GM12878 (cell line): ENCODE measurements at regions not wholly inside any gene's neighbourhood (a gene's known extent, or its start where the extent isn't known, plus 50 kb on each side); places are given as distances from the start of the nearest gene placed in this dataset.

Experiments used
- ATAC-seq: fragments of 200-7000 bp; cut with Tn5 transposase; 3 replicates; pipeline ENCODE4 v1.9.1; 2020; ENCODE audit warnings: mild to moderate bottlenecking, moderate library complexity
- BruUV-seq: library from RNA; stranded (reverse); fragments of 400-500 nt; replicated peaks from 2 replicates; lab custom pipeline; 2021; lab: Mats Ljungman, UMichigan
- CTCF ChIA-PET: fragments of 300-600 bp; sonication (Branson Sonifier 250); formaldehyde crosslinking; extraction: SDS; loops from one replicate; lab custom pipeline; 2021; ENCODE audit warnings: inconsistent platforms; lab: Yijun Ruan, JAX
- POLR2A ChIA-PET: fragments of 350-600 bp; formaldehyde crosslinking; extraction: SDS; loops from one replicate; lab custom pipeline; 2021; ENCODE audit warnings: inconsistent platforms; lab: Charles Lee
- RAD21 ChIA-PET: fragments of 300-600 bp; sonication (Branson Sonifier 250); formaldehyde crosslinking; loops from one replicate; lab custom pipeline; 2023; ENCODE audit warnings: antibody characterized with exemption; ENCODE audit not compliant: unreplicated experiment; lab: Charles Lee
- SMC1A ChIA-PET: fragments of 300-600 bp; sonication (Branson Sonifier 250); formaldehyde crosslinking; loops from one replicate; lab custom pipeline; 2023; ENCODE audit not compliant: unreplicated experiment, uncharacterized antibody; lab: Charles Lee
- DNase-seq: peaks from one replicate; pipeline ENCODE4 v3.0.0-alpha.2; 2011; ENCODE audit warnings: low read depth, low spot score
- FAIRE-seq: peaks from 3 replicates; lab custom pipeline; 2011; peaks lifted over from hg19 to GRCh38; lab: Jason Lieb, UNC
- H2AFZ ChIP-seq: 2 replicates; pipeline ENCODE4 v1.6.0; 2011; ENCODE audit warnings: low read depth, low read length, control low read depth; ENCODE audit not compliant: control insufficient read depth
- H3K27ac ChIP-seq: 2 replicates; pipeline ENCODE4 v1.5.1; 2011; ENCODE audit warnings: control low read depth; ENCODE audit not compliant: control insufficient read depth, insufficient read depth
- H3K27me3 ChIP-seq, 2 experiments: replicated peaks in 1 of 2; 2 replicates each; pipeline versions ENCODE4 v1.6.0 to v1.6.1; 2011; ENCODE audit warnings: low read length in 1 of 2; ENCODE audit not compliant: control insufficient read depth in 2 of 2, insufficient read depth in 2 of 2
- H3K36me3 ChIP-seq, 2 experiments: 2 replicates each; pipeline ENCODE4 v1.5.1; 2011; ENCODE audit warnings: low read length in 1 of 2; ENCODE audit not compliant: control insufficient read depth in 2 of 2, insufficient read depth in 2 of 2
- H3K4me1 ChIP-seq: 2 replicates; pipeline ENCODE4 v1.6.1; 2011; ENCODE audit warnings: mild to moderate bottlenecking, low read length, moderate library complexity, mixed read lengths; ENCODE audit not compliant: control insufficient read depth, insufficient read depth
- H3K4me2 ChIP-seq: 2 replicates; pipeline ENCODE4 v1.6.0; 2011; ENCODE audit warnings: control low read depth; ENCODE audit not compliant: control insufficient read depth, insufficient read depth
- H3K4me3 ChIP-seq: fragments of 200-600 bp; sonication (generic); 2 replicates; pipeline ENCODE4 v1.5.1; 2016
- H3K79me2 ChIP-seq: 2 replicates; pipeline ENCODE4 v1.6.0; 2011; ENCODE audit warnings: low read length; ENCODE audit not compliant: control insufficient read depth, insufficient read depth
- H3K9ac ChIP-seq: 2 replicates; pipeline ENCODE4 v1.8.0; 2011; ENCODE audit warnings: low read length, control low read depth, mixed read lengths; ENCODE audit not compliant: control insufficient read depth, insufficient read depth
- H3K9me3 ChIP-seq: replicated peaks from 3 replicates; pipeline ENCODE4 v1.5.1; 2011; ENCODE audit warnings: mild to moderate bottlenecking, low read length; ENCODE audit not compliant: control insufficient read depth, insufficient read depth
- H4K20me1 ChIP-seq: 2 replicates; pipeline ENCODE4 v1.6.0; 2011; ENCODE audit not compliant: control insufficient read depth, insufficient read depth
- EP300 ChIP-seq, 2 experiments: fragments of 150-350 bp in 1 of 2; IDR thresholded peaks; 2 replicates each; pipeline ENCODE4 v1.6.1; 2011 to 2012; ENCODE audit warnings: low read depth in 2 of 2, low read length in 2 of 2, borderline replicate concordance in 1 of 2, improper control_type of control experiment in 1 of 2, inconsistent platforms in 1 of 2; ENCODE audit not compliant: control insufficient read depth in 1 of 2
- IRF4 ChIP-seq: IDR thresholded peaks from 2 replicates; pipeline ENCODE4 v1.6.1; 2011; ENCODE audit warnings: low read depth, low read length
- SRF ChIP-seq, 2 experiments: IDR thresholded peaks; 2 replicates each; pipeline ENCODE4 v1.6.1; 2011; ENCODE audit warnings: low read depth in 2 of 2, low read length in 2 of 2, mild to moderate bottlenecking in 1 of 2, moderate library complexity in 1 of 2
- TAF1 ChIP-seq: IDR thresholded peaks from 2 replicates; pipeline ENCODE4 v1.6.1; 2011; ENCODE audit warnings: mild to moderate bottlenecking, low read depth, low read length, borderline replicate concordance
- in situ Hi-C: fragments of 300-500 bp; cut with MboI; formaldehyde crosslinking; loops from 9 replicates; pipeline ENCODE4 v1.14.3; 2018; ENCODE audit warnings: mixed read lengths
- intact Hi-C: fragments of 100-400 bp; cut with micrococcal nuclease; formaldehyde crosslinking; loops from one replicate; pipeline ENCODE4 v1.14.2; 2022; ENCODE audit not compliant: unreplicated experiment
- TF ChIP-seq, protein P1 (sequence below): fragments of 150-350 bp; IDR thresholded peaks from 2 replicates; pipeline ENCODE4 v1.6.1; 2014; ENCODE audit warnings: mild to moderate bottlenecking, low read depth, low read length
- TF ChIP-seq, protein P2 (sequence below): fragments of 450-650 bp; IDR thresholded peaks from 2 replicates; pipeline ENCODE4 v1.6.1; 2017; ENCODE audit warnings: borderline replicate concordance
- TF ChIP-seq, protein P3 (sequence below): IDR thresholded peaks from 2 replicates; pipeline ENCODE4 v1.6.1; 2011; ENCODE audit warnings: low read depth, low read length, improper control_type of control experiment, borderline replicate concordance

DNA sequence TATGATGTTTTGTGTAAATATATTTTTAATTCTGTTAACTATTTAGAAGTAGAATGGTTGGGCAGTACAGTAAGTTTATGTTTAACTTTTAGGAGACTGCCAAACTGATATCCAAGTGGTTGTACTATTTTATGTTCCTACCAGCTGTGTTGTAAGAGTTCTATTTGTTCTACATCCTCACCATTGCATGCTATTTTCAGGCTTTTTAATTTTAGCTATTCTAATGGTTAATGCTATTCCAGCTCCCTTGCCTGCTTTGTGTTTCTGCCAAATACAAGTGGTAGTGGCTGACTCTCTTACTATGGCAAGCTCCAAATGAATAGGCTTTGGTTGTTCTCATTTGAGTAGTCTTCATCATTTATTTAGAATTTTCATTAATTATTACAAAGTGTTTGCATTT, 476.4 kb downstream of the KIF4B start:
- Histone ChIP-seq H3K9me3 (no peaks in the 10 kb centered on the region), H3K36me3 (no peaks in the 10 kb centered on the region), H3K4me3 (no peak overlapping the region), H4K20me1 (no peaks in the 10 kb centered on the region), H3K4me2 (no peak overlapping the region), H3K27me3 (no peaks in the 10 kb centered on the region), H3K4me1 (no peaks in the 10 kb centered on the region), H3K79me2 (no peaks in the 10 kb centered on the region), H3K9ac (no peak overlapping the region), H2AFZ (no peak overlapping the region), H3K27ac (no peak overlapping the region)
- no TSS peak for BruUV-seq
- intact Hi-C loops (no loop called here), in situ Hi-C loops (no loop called here)
- no peak for FAIRE-seq
- ATAC-seq, result no peak
- TF ChIP-seq EP300 (IDR thresholded peaks at IDR 0.05; ENCODE audit: borderline replicate concordance in 1 of 2, control insufficient read depth in 1 of 2, low read depth in 2 of 2, low read length in 2 of 2) (no peak), IRF4 (no peak), TAF1 (no peak), SRF (IDR thresholded peaks at IDR 0.05; ENCODE audit: low read depth in 2 of 2, low read length in 2 of 2) (no peak)
- TF ChIP-seq, protein P1, sequence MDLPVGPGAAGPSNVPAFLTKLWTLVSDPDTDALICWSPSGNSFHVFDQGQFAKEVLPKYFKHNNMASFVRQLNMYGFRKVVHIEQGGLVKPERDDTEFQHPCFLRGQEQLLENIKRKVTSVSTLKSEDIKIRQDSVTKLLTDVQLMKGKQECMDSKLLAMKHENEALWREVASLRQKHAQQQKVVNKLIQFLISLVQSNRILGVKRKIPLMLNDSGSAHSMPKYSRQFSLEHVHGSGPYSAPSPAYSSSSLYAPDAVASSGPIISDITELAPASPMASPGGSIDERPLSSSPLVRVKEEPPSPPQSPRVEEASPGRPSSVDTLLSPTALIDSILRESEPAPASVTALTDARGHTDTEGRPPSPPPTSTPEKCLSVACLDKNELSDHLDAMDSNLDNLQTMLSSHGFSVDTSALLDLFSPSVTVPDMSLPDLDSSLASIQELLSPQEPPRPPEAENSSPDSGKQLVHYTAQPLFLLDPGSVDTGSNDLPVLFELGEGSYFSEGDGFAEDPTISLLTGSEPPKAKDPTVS, result no peak
- TF ChIP-seq, protein P2, sequence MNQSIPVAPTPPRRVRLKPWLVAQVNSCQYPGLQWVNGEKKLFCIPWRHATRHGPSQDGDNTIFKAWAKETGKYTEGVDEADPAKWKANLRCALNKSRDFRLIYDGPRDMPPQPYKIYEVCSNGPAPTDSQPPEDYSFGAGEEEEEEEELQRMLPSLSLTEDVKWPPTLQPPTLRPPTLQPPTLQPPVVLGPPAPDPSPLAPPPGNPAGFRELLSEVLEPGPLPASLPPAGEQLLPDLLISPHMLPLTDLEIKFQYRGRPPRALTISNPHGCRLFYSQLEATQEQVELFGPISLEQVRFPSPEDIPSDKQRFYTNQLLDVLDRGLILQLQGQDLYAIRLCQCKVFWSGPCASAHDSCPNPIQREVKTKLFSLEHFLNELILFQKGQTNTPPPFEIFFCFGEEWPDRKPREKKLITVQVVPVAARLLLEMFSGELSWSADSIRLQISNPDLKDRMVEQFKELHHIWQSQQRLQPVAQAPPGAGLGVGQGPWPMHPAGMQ, result no peak
- TF ChIP-seq, protein P3, sequence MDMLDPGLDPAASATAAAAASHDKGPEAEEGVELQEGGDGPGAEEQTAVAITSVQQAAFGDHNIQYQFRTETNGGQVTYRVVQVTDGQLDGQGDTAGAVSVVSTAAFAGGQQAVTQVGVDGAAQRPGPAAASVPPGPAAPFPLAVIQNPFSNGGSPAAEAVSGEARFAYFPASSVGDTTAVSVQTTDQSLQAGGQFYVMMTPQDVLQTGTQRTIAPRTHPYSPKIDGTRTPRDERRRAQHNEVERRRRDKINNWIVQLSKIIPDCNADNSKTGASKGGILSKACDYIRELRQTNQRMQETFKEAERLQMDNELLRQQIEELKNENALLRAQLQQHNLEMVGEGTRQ, result no peak
- CTCF ChIA-PET, result no interaction called here
- POLR2A ChIA-PET, result no interaction called here
- SMC1A ChIA-PET, result no interaction called here
- DNase-seq, result no peak
- RAD21 ChIA-PET, result no interaction called here
